ENCODE measurements at regions not wholly inside any gene's neighbourhood (a gene's known extent, or its start where the extent isn't known, plus 50 kb on each side); places are given as distances from the start of the nearest gene placed in this dataset.

DNA sequence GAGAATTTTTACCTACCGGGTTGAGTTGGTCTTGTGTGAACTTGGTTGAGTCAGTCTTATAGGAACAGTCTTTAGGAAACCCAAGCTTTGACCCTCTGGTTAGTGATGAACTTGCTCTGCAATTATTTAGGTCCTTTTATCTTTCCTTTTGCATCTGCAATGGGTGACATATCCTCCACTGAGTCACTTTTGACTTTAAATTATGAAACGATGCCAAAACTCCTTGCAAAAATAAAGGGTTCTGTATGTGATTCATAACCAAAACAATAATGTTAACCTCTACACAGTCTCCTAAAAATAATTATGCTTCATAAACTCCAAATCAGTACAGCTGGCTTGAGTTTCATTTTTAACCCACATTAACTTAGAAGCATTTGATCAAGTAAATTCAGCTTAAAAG is 979.4 kb downstream of the GALC start:
- TF ChIP-seq, protein P1, sequence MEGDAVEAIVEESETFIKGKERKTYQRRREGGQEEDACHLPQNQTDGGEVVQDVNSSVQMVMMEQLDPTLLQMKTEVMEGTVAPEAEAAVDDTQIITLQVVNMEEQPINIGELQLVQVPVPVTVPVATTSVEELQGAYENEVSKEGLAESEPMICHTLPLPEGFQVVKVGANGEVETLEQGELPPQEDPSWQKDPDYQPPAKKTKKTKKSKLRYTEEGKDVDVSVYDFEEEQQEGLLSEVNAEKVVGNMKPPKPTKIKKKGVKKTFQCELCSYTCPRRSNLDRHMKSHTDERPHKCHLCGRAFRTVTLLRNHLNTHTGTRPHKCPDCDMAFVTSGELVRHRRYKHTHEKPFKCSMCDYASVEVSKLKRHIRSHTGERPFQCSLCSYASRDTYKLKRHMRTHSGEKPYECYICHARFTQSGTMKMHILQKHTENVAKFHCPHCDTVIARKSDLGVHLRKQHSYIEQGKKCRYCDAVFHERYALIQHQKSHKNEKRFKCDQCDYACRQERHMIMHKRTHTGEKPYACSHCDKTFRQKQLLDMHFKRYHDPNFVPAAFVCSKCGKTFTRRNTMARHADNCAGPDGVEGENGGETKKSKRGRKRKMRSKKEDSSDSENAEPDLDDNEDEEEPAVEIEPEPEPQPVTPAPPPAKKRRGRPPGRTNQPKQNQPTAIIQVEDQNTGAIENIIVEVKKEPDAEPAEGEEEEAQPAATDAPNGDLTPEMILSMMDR (IDR thresholded peaks at IDR 0.05) = no peak
- no peak for TF ChIP-seq POLR2A (IDR thresholded peaks at IDR 0.05; ENCODE audit: low read depth)
- no peak for TF ChIP-seq POLR2AphosphoS5 (IDR thresholded peaks at IDR 0.05)
